Mucosa of stomach (tissue), 1 donor: ENCODE measurements at regions not wholly inside any gene's neighbourhood (a gene's known extent, or its start where the extent isn't known, plus 50 kb on each side); places are given as distances from the start of the nearest gene placed in this dataset.

Source experiments
- H3K27me3 ChIP-seq: one replicate; pipeline ENCODE4 v1.7.0; 2013; ENCODE audit warnings: mild to moderate bottlenecking, low read length; ENCODE audit not compliant: control insufficient read depth, insufficient read depth
- H3K36me3 ChIP-seq: one replicate; pipeline ENCODE4 v1.7.0; 2013; ENCODE audit warnings: low read length; ENCODE audit not compliant: control insufficient read depth, insufficient read depth
- H3K4me1 ChIP-seq: one replicate; pipeline ENCODE4 v1.7.0; 2013; ENCODE audit warnings: mild to moderate bottlenecking, low read length; ENCODE audit not compliant: control insufficient read depth, insufficient read depth
- H3K4me3 ChIP-seq: one replicate; pipeline ENCODE4 v1.7.0; 2013; ENCODE audit warnings: low read length
- H3K9ac ChIP-seq: one replicate; pipeline ENCODE4 v1.7.0; 2013; ENCODE audit warnings: mild to moderate bottlenecking, low read length, moderate library complexity
- H3K9me3 ChIP-seq: one replicate; pipeline ENCODE4 v1.7.0; 2013; ENCODE audit warnings: mild to moderate bottlenecking, low read length, moderate library complexity; ENCODE audit not compliant: control insufficient read depth
- donor health status: Pancreatic carcinoma.

GRCh38 chr6:81842254-81842653, 89.8 kb upstream of the TENT5A start:
- no peaks in the 10 kb centered on the region for H3K27me3 ChIP-seq
- H3K9ac ChIP-seq: no peak overlapping the region
- H3K9me3 ChIP-seq: no peaks in the 10 kb centered on the region
- H3K36me3 ChIP-seq: no peaks in the 10 kb centered on the region
- no peak overlapping the region for H3K4me3 ChIP-seq
- peaks cover 32% of the 10 kb centered on the region for H3K4me1 ChIP-seq

- H3K36me3 ChIP-seq: no peaks in the 10 kb centered on the region
- H3K27me3 ChIP-seq: no peaks in the 10 kb centered on the region
- no peak overlapping the region for H3K9ac ChIP-seq
- no peaks in the 10 kb centered on the region for H3K9me3 ChIP-seq
- no peak overlapping the region for H3K4me3 ChIP-seq
- peaks cover 53% of the 10 kb centered on the region for H3K4me1 ChIP-seq
Observed at GRCh38 chr6:81838724-81839426, 86.4 kb upstream of the TENT5A start.

- H3K9me3 ChIP-seq: no peaks in the 10 kb centered on the region
- no peak overlapping the region for H3K4me3 ChIP-seq
- H3K9ac ChIP-seq: no peak overlapping the region
- no peaks in the 10 kb centered on the region for H3K36me3 ChIP-seq
- peaks cover 47% of the 10 kb centered on the region for H3K4me1 ChIP-seq
- H3K27me3 ChIP-seq: no peaks in the 10 kb centered on the region
Observed at GRCh38 chr6:81838031-81838430, 85.5 kb upstream of the TENT5A start.

- no peaks in the 10 kb centered on the region for H3K9me3 ChIP-seq
- H3K9ac ChIP-seq: peak overlapping the region; percentile 28
- no peaks in the 10 kb centered on the region for H3K27me3 ChIP-seq
- peaks cover 50% of the 10 kb centered on the region for H3K4me1 ChIP-seq
- H3K36me3 ChIP-seq: no peaks in the 10 kb centered on the region
- H3K4me3 ChIP-seq: no peak overlapping the region
Observed at GRCh38 chr6:81834141-81834681, 81.7 kb upstream of the TENT5A start.

GRCh38 chr6:81832304-81832703, 79.8 kb upstream of the TENT5A start:
- H3K4me3 ChIP-seq: no peak overlapping the region
- no peaks in the 10 kb centered on the region for H3K9me3 ChIP-seq
- H3K4me1 ChIP-seq: peaks cover 40% of the 10 kb centered on the region
- H3K27me3 ChIP-seq: no peaks in the 10 kb centered on the region
- no peaks in the 10 kb centered on the region for H3K36me3 ChIP-seq
- H3K9ac ChIP-seq: no peak overlapping the region

GRCh38 chr6:81831274-81831673, 78.8 kb upstream of the TENT5A start:
- no peaks in the 10 kb centered on the region for H3K36me3 ChIP-seq
- H3K4me3 ChIP-seq: no peak overlapping the region
- H3K9me3 ChIP-seq: no peaks in the 10 kb centered on the region
- H3K9ac ChIP-seq: no peak overlapping the region
- no peaks in the 10 kb centered on the region for H3K27me3 ChIP-seq
- peaks cover 33% of the 10 kb centered on the region for H3K4me1 ChIP-seq

GRCh38 chr6:81826784-81827183, 74.3 kb upstream of the TENT5A start:
- Histone ChIP-seq H3K36me3 (no peaks in the 10 kb centered on the region), H3K9me3 (no peaks in the 10 kb centered on the region), H3K9ac (no peak overlapping the region), H3K4me3 (no peak overlapping the region), H3K27me3 (no peaks in the 10 kb centered on the region), H3K4me1 (peaks cover 10% of the 10 kb centered on the region)

- Histone ChIP-seq H3K4me3 (no peak overlapping the region), H3K36me3 (no peaks in the 10 kb centered on the region), H3K4me1 (peaks cover 31% of the 10 kb centered on the region), H3K27me3 (no peaks in the 10 kb centered on the region), H3K9ac (no peak overlapping the region), H3K9me3 (no peaks in the 10 kb centered on the region)
Observed at GRCh38 chr6:81822568-81822967, 70.1 kb upstream of the TENT5A start.

- no peaks in the 10 kb centered on the region for H3K9me3 ChIP-seq
- no peak overlapping the region for H3K4me3 ChIP-seq
- peaks cover 41% of the 10 kb centered on the region for H3K4me1 ChIP-seq
- no peak overlapping the region for H3K9ac ChIP-seq
- no peaks in the 10 kb centered on the region for H3K27me3 ChIP-seq
- H3K36me3 ChIP-seq: no peaks in the 10 kb centered on the region
Observed at GRCh38 chr6:81821449-81821848, 69.0 kb upstream of the TENT5A start.

GRCh38 chr6:81820980-81821379, 68.5 kb upstream of the TENT5A start:
- no peak overlapping the region for H3K4me3 ChIP-seq

GRCh38 chr6:81820422-81820821, 67.9 kb upstream of the TENT5A start:
- peaks cover 50% of the 10 kb centered on the region for H3K4me1 ChIP-seq
- H3K9me3 ChIP-seq: no peaks in the 10 kb centered on the region
- no peaks in the 10 kb centered on the region for H3K27me3 ChIP-seq
- H3K9ac ChIP-seq: peak overlapping the region; percentile 24
- no peak overlapping the region for H3K4me3 ChIP-seq
- no peaks in the 10 kb centered on the region for H3K36me3 ChIP-seq

More at GRCh38 chr6:81820980-81821379, 68.5 kb upstream of the TENT5A start:
- Histone ChIP-seq H3K9me3 (no peaks in the 10 kb centered on the region), H3K4me1 (peaks cover 45% of the 10 kb centered on the region), H3K36me3 (no peaks in the 10 kb centered on the region), H3K27me3 (no peaks in the 10 kb centered on the region), H3K9ac (peak overlapping the region; percentile 24)

GRCh38 chr6:81819767-81820166, 67.3 kb upstream of the TENT5A start:
- no peaks in the 10 kb centered on the region for H3K27me3 ChIP-seq
- no peak overlapping the region for H3K9ac ChIP-seq
- peaks cover 56% of the 10 kb centered on the region for H3K4me1 ChIP-seq
- H3K9me3 ChIP-seq: no peaks in the 10 kb centered on the region
- H3K4me3 ChIP-seq: no peak overlapping the region
- no peaks in the 10 kb centered on the region for H3K36me3 ChIP-seq
